Upper lobe of right lung (tissue), 1 donor: ENCODE measurements at regions not wholly inside any gene's neighbourhood (a gene's known extent, or its start where the extent isn't known, plus 50 kb on each side); places are given as distances from the start of the nearest gene placed in this dataset.

Source experiments
- ATAC-seq: fragments of 200-7000 bp; cut with Tn5 transposase; one replicate; pipeline ENCODE4 v1.9.1; 2020; ENCODE audit warnings: mild to moderate bottlenecking, moderate library complexity
- DNase-seq: peaks from one replicate; pipeline ENCODE4 v3.0.0-alpha.2; 2020
- H3K27ac ChIP-seq: fragments of 200-600 bp; one replicate; pipeline ENCODE4 v1.8.0; 2022
- H3K27me3 ChIP-seq: fragments of 200-600 bp; one replicate; pipeline ENCODE4 v1.8.0; 2022; ENCODE audit warnings: mild to moderate bottlenecking
- H3K36me3 ChIP-seq: fragments of 200-600 bp; one replicate; pipeline ENCODE4 v1.8.0; 2022
- H3K4me1 ChIP-seq: fragments of 200-600 bp; one replicate; pipeline ENCODE4 v1.8.0; 2022
- H3K4me3 ChIP-seq: fragments of 200-600 bp; one replicate; pipeline ENCODE4 v1.8.0; 2022; ENCODE audit warnings: mild to moderate bottlenecking
- H3K9me3 ChIP-seq: fragments of 200-600 bp; one replicate; pipeline ENCODE4 v1.8.0; 2022
- CTCF ChIP-seq: fragments of 200-600 bp; IDR thresholded peaks from one replicate; pipeline ENCODE4 v1.8.0; 2022; ENCODE audit warnings: antibody characterized with exemption
- intact Hi-C: fragments of 100-400 bp; cut with DNase I; formaldehyde crosslinking; loops from one replicate; pipeline ENCODE4 v1.11.0; 2022
- donor health status: DM: no; HTN: yes; CAD: no; lungs with severe emphysema.

- intact Hi-C loops: no loop called here
- no peak for DNase-seq
- Histone ChIP-seq H3K4me1 (no peaks in the 10 kb centered on the region), H3K9me3 (no peaks in the 10 kb centered on the region), H3K36me3 (no peaks in the 10 kb centered on the region), H3K27me3 (no peaks in the 10 kb centered on the region), H3K4me3 (no peak overlapping the region), H3K27ac (no peak overlapping the region)
- TF ChIP-seq CTCF: no peak
- ATAC-seq: peak; percentile 37
Observed at GRCh38 chr7:25787336-25787735, 364.7 kb upstream of the NFE2L3 start.

- no peaks in the 10 kb centered on the region for H3K9me3 ChIP-seq
- peak overlapping the region; percentile 42 for H3K27ac ChIP-seq
- no peaks in the 10 kb centered on the region for H3K4me1 ChIP-seq
- ATAC-seq (no peak), DNase-seq (no peak)
- H3K27me3 ChIP-seq: no peaks in the 10 kb centered on the region
- no peak for TF ChIP-seq CTCF
- no peaks in the 10 kb centered on the region for H3K36me3 ChIP-seq
- no peak overlapping the region for H3K4me3 ChIP-seq
- intact Hi-C loops: no loop called here
Observed at GRCh38 chr7:25788371-25788770, 363.6 kb upstream of the NFE2L3 start.

- no peaks in the 10 kb centered on the region for H3K27me3 ChIP-seq
- ATAC-seq (no peak), DNase-seq (no peak)
- no peaks in the 10 kb centered on the region for H3K36me3 ChIP-seq
- H3K27ac ChIP-seq: peak overlapping the region; percentile 15
- H3K4me3 ChIP-seq: no peak overlapping the region
- no peaks in the 10 kb centered on the region for H3K9me3 ChIP-seq
- H3K4me1 ChIP-seq: no peaks in the 10 kb centered on the region
- no peak for TF ChIP-seq CTCF
- intact Hi-C loops: no loop called here
Observed at GRCh38 chr7:25788961-25789620, 362.9 kb upstream of the NFE2L3 start.

GRCh38 chr7:25789701-25790640 lies 362.0 kb upstream of the NFE2L3 start:
- Histone ChIP-seq H3K9me3 (no peaks in the 10 kb centered on the region), H3K36me3 (no peaks in the 10 kb centered on the region), H3K27me3 (no peaks in the 10 kb centered on the region), H3K27ac (peak overlapping the region; percentile 15), H3K4me1 (no peaks in the 10 kb centered on the region), H3K4me3 (no peak overlapping the region)
- ATAC-seq (no peak), DNase-seq (no peak)
- TF ChIP-seq CTCF: no peak
- intact Hi-C loops: no loop called here

- Histone ChIP-seq H3K27me3 (no peaks in the 10 kb centered on the region), H3K36me3 (no peaks in the 10 kb centered on the region), H3K27ac (no peak overlapping the region), H3K4me1 (no peaks in the 10 kb centered on the region), H3K9me3 (no peaks in the 10 kb centered on the region), H3K4me3 (no peak overlapping the region)
- DNase-seq: no peak
- intact Hi-C loops: no loop called here
- no peak for ATAC-seq
- TF ChIP-seq CTCF: no peak
Observed at GRCh38 chr7:25790963-25791362, 361.0 kb upstream of the NFE2L3 start.
